Mesenchymal stem cell (in vitro differentiated cells and primary cell): ENCODE measurements at regions not wholly inside any gene's neighbourhood (a gene's known extent, or its start where the extent isn't known, plus 50 kb on each side); places are given as distances from the start of the nearest gene placed in this dataset.

Experiments used
- DNase-seq: peaks from one replicate; pipeline ENCODE4 v3.0.0-alpha.2; 2013
- H2AFZ ChIP-seq: one replicate; pipeline ENCODE4 v1.6.1; 2013; ENCODE audit warnings: low read depth, mild to moderate bottlenecking, control low read depth, inconsistent platforms, low read length, moderate library complexity
- H2AK5ac ChIP-seq: 2 replicates; pipeline ENCODE4 v1.6.1; 2013; ENCODE audit warnings: low read length, moderate library complexity, mild to moderate bottlenecking, inconsistent platforms; ENCODE audit not compliant: severe bottlenecking
- H2BK120ac ChIP-seq: one replicate; pipeline ENCODE4 v1.6.1; 2013; ENCODE audit warnings: low read depth, mild to moderate bottlenecking, inconsistent platforms, low read length, moderate library complexity
- H2BK12ac ChIP-seq, 2 experiments: one replicate each; pipeline ENCODE4 v1.6.1; 2013; ENCODE audit warnings: inconsistent platforms in 2 of 2, low read length in 2 of 2, mild to moderate bottlenecking in 2 of 2, moderate library complexity in 2 of 2, control low read depth in 1 of 2
- H2BK15ac ChIP-seq: one replicate; pipeline ENCODE4 v1.6.1; 2013; ENCODE audit warnings: mild to moderate bottlenecking, low read depth, inconsistent platforms; ENCODE audit not compliant: poor library complexity, severe bottlenecking
- H2BK5ac ChIP-seq: 2 replicates; pipeline ENCODE4 v1.6.1; 2013; ENCODE audit warnings: low read depth, mild to moderate bottlenecking, low read length, control low read depth, inconsistent platforms; ENCODE audit not compliant: poor library complexity, severe bottlenecking
- H3K14ac ChIP-seq, 2 experiments: one replicate each; pipeline ENCODE4 v1.6.1; 2013; ENCODE audit warnings: inconsistent platforms in 2 of 2, low read length in 2 of 2, control low read depth in 1 of 2, mild to moderate bottlenecking in 1 of 2, moderate library complexity in 1 of 2
- H3K18ac ChIP-seq, 2 experiments: one replicate each; pipeline ENCODE4 v1.6.1; 2013; ENCODE audit warnings: inconsistent platforms in 2 of 2, low read length in 2 of 2, control low read depth in 1 of 2, low read depth in 1 of 2, mild to moderate bottlenecking in 1 of 2
- H3K23ac ChIP-seq, 2 experiments: one replicate each; pipeline ENCODE4 v1.6.1; 2013; ENCODE audit warnings: inconsistent platforms in 2 of 2, low read length in 2 of 2, mild to moderate bottlenecking in 2 of 2, moderate library complexity in 2 of 2, control low read depth in 1 of 2
- H3K27ac ChIP-seq: 2 replicates; pipeline ENCODE4 v1.5.1; 2013; ENCODE audit warnings: mild to moderate bottlenecking, moderate library complexity, low read length, control low read depth, inconsistent platforms; ENCODE audit not compliant: poor library complexity, severe bottlenecking
- H3K27me3 ChIP-seq, 2 experiments: 2 replicates each; pipeline versions ENCODE4 v1.6.1 to v1.7.0; 2013; ENCODE audit warnings: low read length in 2 of 2, mild to moderate bottlenecking in 2 of 2, moderate library complexity in 2 of 2, control low read depth in 1 of 2, inconsistent platforms in 1 of 2; ENCODE audit not compliant: control insufficient read depth in 1 of 2, insufficient read depth in 1 of 2
- H3K36me3 ChIP-seq, 2 experiments: 2 replicates each; pipeline versions ENCODE4 v1.6.1 to v1.7.0; 2013; ENCODE audit warnings: low read length in 2 of 2, control low read depth in 1 of 2, inconsistent platforms in 1 of 2, low read depth in 1 of 2, mild to moderate bottlenecking in 1 of 2; ENCODE audit not compliant: insufficient read depth in 2 of 2, control insufficient read depth in 1 of 2
- H3K4ac ChIP-seq, 2 experiments: one replicate each; pipeline ENCODE4 v1.6.1; 2013; ENCODE audit warnings: inconsistent platforms in 2 of 2, low read length in 2 of 2, mild to moderate bottlenecking in 2 of 2, moderate library complexity in 2 of 2, control low read depth in 1 of 2, low read depth in 1 of 2
- H3K4me1 ChIP-seq: 2 replicates; pipeline ENCODE4 v1.6.1; 2013; ENCODE audit warnings: low read depth, low read length, control low read depth; ENCODE audit not compliant: control insufficient read depth, insufficient read depth
- H3K4me2 ChIP-seq: 2 replicates; pipeline ENCODE4 v1.6.1; 2013; ENCODE audit warnings: low read length, mild to moderate bottlenecking, inconsistent platforms; ENCODE audit not compliant: poor library complexity, severe bottlenecking
- H3K4me3 ChIP-seq, 2 experiments: 2 replicates each; pipeline versions ENCODE4 v1.5.1 to v1.7.0; 2013; ENCODE audit warnings: low read length in 2 of 2, mild to moderate bottlenecking in 2 of 2, control low read depth in 1 of 2, low read depth in 1 of 2; ENCODE audit not compliant: insufficient read depth in 1 of 2
- H3K79me1 ChIP-seq: replicated peaks from 2 replicates; pipeline ENCODE4 v1.6.1; 2013; ENCODE audit warnings: mild to moderate bottlenecking, control low read depth, low read length, inconsistent platforms; ENCODE audit not compliant: poor library complexity, severe bottlenecking
- H3K9ac ChIP-seq: 2 replicates; pipeline ENCODE4 v1.7.0; 2013; ENCODE audit warnings: mild to moderate bottlenecking, low read length, moderate library complexity
- H3K9me3 ChIP-seq: 2 replicates; pipeline ENCODE4 v1.7.0; 2013; ENCODE audit warnings: mild to moderate bottlenecking, low read length; ENCODE audit not compliant: control insufficient read depth
- H4K8ac ChIP-seq: one replicate; pipeline ENCODE4 v1.6.1; 2013; ENCODE audit warnings: inconsistent platforms, mild to moderate bottlenecking, low read length, moderate library complexity
- H4K91ac ChIP-seq: one replicate; pipeline ENCODE4 v1.6.1; 2013; ENCODE audit warnings: mild to moderate bottlenecking, low read length, inconsistent platforms
- WGBS: methylation state at CpG from one replicate; pipeline ENCODE4 v1.1.7; 2013; ENCODE audit warnings: mixed read lengths; 5-methylcytosine and 5-hydroxymethylcytosine counted together

- H3K27ac ChIP-seq = no peak overlapping the region
- no peaks in the 10 kb centered on the region for H3K4me1 ChIP-seq
- no peak overlapping the region for H2BK15ac ChIP-seq
- H3K23ac ChIP-seq = no peak overlapping the region
- H3K4me3 ChIP-seq = no peak overlapping the region
- no peak overlapping the region for H2AFZ ChIP-seq
- H3K4ac ChIP-seq = no peak overlapping the region
- H3K27me3 ChIP-seq = no peaks in the 10 kb centered on the region
- H2BK120ac ChIP-seq = no peak overlapping the region
- WGBS = 67% methylated on average over 2 of the region's 2 CpGs
- no peak overlapping the region for H2BK12ac ChIP-seq
- H4K91ac ChIP-seq = no peak overlapping the region
- peaks cover 7% of the 10 kb centered on the region for H3K9me3 ChIP-seq
- no peak overlapping the region for H2AK5ac ChIP-seq
- no peak overlapping the region for H3K14ac ChIP-seq
- H2BK5ac ChIP-seq = no peak overlapping the region
- DNase-seq = no peak
- H3K4me2 ChIP-seq = no peak overlapping the region
- no peaks in the 10 kb centered on the region for H3K36me3 ChIP-seq
- H3K9ac ChIP-seq = no peak overlapping the region
- H4K8ac ChIP-seq = no peak overlapping the region
- no peak overlapping the region for H3K18ac ChIP-seq
- no peaks in the 10 kb centered on the region for H3K79me1 ChIP-seq
Observed at GRCh38 chr20:52677216-52677615, 294.9 kb upstream of the TSHZ2 start.

- H2BK12ac ChIP-seq = no peak overlapping the region
Observed at GRCh38 chr20:52676283-52676995, 295.7 kb upstream of the TSHZ2 start.

GRCh38 chr20:52675375-52675774 lies 296.8 kb upstream of the TSHZ2 start:
- no peak overlapping the region for H2AK5ac ChIP-seq
- no peaks in the 10 kb centered on the region for H3K4me1 ChIP-seq
- no peak overlapping the region for H2BK12ac ChIP-seq
- no peak overlapping the region for H2BK5ac ChIP-seq
- no peaks in the 10 kb centered on the region for H3K9me3 ChIP-seq
- H3K4me3 ChIP-seq = no peak overlapping the region
- H3K4ac ChIP-seq = no peak overlapping the region
- no peak overlapping the region for H3K14ac ChIP-seq
- H4K91ac ChIP-seq = no peak overlapping the region
- no peak overlapping the region for H4K8ac ChIP-seq
- no peak overlapping the region for H3K23ac ChIP-seq
- WGBS = 84% methylated on average over 2 of the region's 4 CpGs
- no peak overlapping the region for H2BK15ac ChIP-seq
- no peaks in the 10 kb centered on the region for H3K79me1 ChIP-seq
- H3K4me2 ChIP-seq = no peak overlapping the region
- no peak overlapping the region for H3K27ac ChIP-seq
- peaks cover 0 to 2% of the 10 kb centered on the region in 2 experiments for H3K27me3 ChIP-seq
- H3K9ac ChIP-seq = no peak overlapping the region
- no peak overlapping the region for H3K18ac ChIP-seq
- H3K36me3 ChIP-seq = no peaks in the 10 kb centered on the region
- no peak for DNase-seq
- H2BK120ac ChIP-seq = no peak overlapping the region
- no peak overlapping the region for H2AFZ ChIP-seq

More at GRCh38 chr20:52676283-52676995, 295.7 kb upstream of the TSHZ2 start:
- Histone ChIP-seq H3K4me3 (no peak overlapping the region), H2AK5ac (no peak overlapping the region), H3K36me3 (no peaks in the 10 kb centered on the region), H3K14ac (peak overlapping the region in 1 of 2 experiments; percentile 14), H3K79me1 (no peaks in the 10 kb centered on the region), H3K18ac (no peak overlapping the region), H4K8ac (no peak overlapping the region), H3K9ac (no peak overlapping the region), H3K4ac (no peak overlapping the region), H3K27me3 (no peaks in the 10 kb centered on the region), H3K9me3 (peaks cover 3% of the 10 kb centered on the region), H2BK5ac (no peak overlapping the region), H3K23ac (no peak overlapping the region), H3K4me1 (no peaks in the 10 kb centered on the region), H3K4me2 (no peak overlapping the region), H2AFZ (no peak overlapping the region), H4K91ac (no peak overlapping the region), H2BK15ac (no peak overlapping the region), H2BK120ac (no peak overlapping the region), H3K27ac (no peak overlapping the region)
- 85% methylated on average over 10 of the region's 13 CpGs for WGBS
- DNase-seq = no peak

DNA sequence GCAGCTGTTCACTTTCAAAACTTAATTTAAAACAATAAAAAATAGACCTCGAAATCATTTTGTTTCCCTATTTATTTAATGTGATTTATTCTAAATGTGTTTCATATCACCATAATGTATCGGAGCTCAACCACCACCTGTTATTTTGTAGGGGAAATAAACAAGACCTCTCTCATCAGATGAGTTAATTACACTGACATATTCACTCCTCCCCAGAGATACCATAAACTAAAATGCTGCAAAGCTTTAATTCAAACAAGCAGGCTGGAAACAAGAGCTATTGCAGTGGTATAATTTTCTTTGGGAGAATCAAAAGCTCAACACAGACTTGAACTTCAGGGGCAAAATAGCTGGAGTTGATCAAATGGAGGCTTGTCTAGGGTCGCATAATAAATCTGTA lies 303.5 kb upstream of the TSHZ2 start:
- Histone ChIP-seq H2BK15ac (no peak overlapping the region), H3K4me1 (no peaks in the 10 kb centered on the region), H4K91ac (no peak overlapping the region), H3K36me3 (no peaks in the 10 kb centered on the region), H2BK120ac (no peak overlapping the region), H3K27ac (no peak overlapping the region), H3K23ac (no peak overlapping the region), H2BK5ac (no peak overlapping the region), H3K9me3 (no peaks in the 10 kb centered on the region), H4K8ac (no peak overlapping the region), H3K4me3 (no peak overlapping the region), H3K27me3 (peaks cover 0 to 10% of the 10 kb centered on the region in 2 experiments), H3K18ac (no peak overlapping the region), H3K9ac (no peak overlapping the region), H3K4me2 (no peak overlapping the region), H3K4ac (no peak overlapping the region), H2BK12ac (no peak overlapping the region), H3K14ac (no peak overlapping the region), H2AK5ac (no peak overlapping the region), H2AFZ (no peak overlapping the region), H3K79me1 (no peaks in the 10 kb centered on the region)
- WGBS = 100% methylated on average over 2 of the region's 3 CpGs
- no peak for DNase-seq
